ENCODE measurements at regions not wholly inside any gene's neighbourhood (a gene's known extent, or its start where the extent isn't known, plus 50 kb on each side); places are given as distances from the start of the nearest gene placed in this dataset.

GRCh38 chr2:104430852-104431251 lies 423.1 kb upstream of the POU3F3 start:
- Histone ChIP-seq H3K27me3 (no peaks in the 10 kb centered on the region), H3K9me3 (no peaks in the 10 kb centered on the region), H3K4me1 (no peaks in the 10 kb centered on the region), H3K27ac (no peak overlapping the region), H3K36me3 (no peaks in the 10 kb centered on the region), H3K4me3 (no peak overlapping the region)
- no peak for DNase-seq (ENCODE audit: extremely low spot score in 2 of 2)
- intact Hi-C loops (cut with DNase I): no loop called here
- TF ChIP-seq POLR2A (IDR thresholded peaks at IDR 0.05) (no peak), CTCF (IDR thresholded peaks at IDR 0.05) (no peak), POLR2AphosphoS5 (IDR thresholded peaks at IDR 0.05; ENCODE audit: insufficient read depth in 1 of 2, low read depth in 1 of 2) (no peak)

GRCh38 chr2:104431701-104432121 lies 422.2 kb upstream of the POU3F3 start:
- H3K9me3 ChIP-seq: no peaks in the 10 kb centered on the region
- DNase-seq (ENCODE audit: extremely low spot score in 2 of 2): no peak
- TF ChIP-seq POLR2AphosphoS5 (IDR thresholded peaks at IDR 0.05; ENCODE audit: insufficient read depth in 1 of 2, low read depth in 1 of 2): no peak
- TF ChIP-seq POLR2A (IDR thresholded peaks at IDR 0.05): no peak
- no peak for TF ChIP-seq CTCF (IDR thresholded peaks at IDR 0.05)
- no peaks in the 10 kb centered on the region for H3K27me3 ChIP-seq
- H3K36me3 ChIP-seq: no peaks in the 10 kb centered on the region
- H3K4me1 ChIP-seq: no peaks in the 10 kb centered on the region
- intact Hi-C loops (cut with DNase I): no loop called here
- H3K4me3 ChIP-seq: no peak overlapping the region
- no peak overlapping the region for H3K27ac ChIP-seq

DNA sequence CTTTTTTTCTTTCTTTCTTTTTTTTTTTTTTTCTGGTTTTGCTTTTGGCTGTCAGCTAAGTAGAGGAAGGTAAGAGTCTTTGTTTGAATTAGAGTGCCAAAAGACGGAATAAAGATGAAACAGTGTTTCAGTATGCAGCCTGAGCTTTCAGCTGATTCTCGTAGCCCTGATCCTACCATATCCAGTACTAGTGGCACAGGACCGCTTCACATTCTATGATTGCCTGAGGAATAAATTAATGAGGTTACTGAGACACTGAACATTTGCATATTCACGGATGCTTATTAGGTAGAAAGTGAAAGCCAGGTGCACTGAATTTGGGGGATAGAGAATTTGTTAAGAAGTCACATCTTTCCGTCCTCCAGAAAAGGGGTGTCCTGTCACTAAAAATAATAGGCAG lies 421.5 kb upstream of the POU3F3 start:
- Histone ChIP-seq H3K27ac (no peak overlapping the region), H3K4me3 (no peak overlapping the region), H3K9me3 (no peaks in the 10 kb centered on the region), H3K36me3 (no peaks in the 10 kb centered on the region), H3K4me1 (no peaks in the 10 kb centered on the region), H3K27me3 (no peaks in the 10 kb centered on the region)
- intact Hi-C loops (cut with DNase I): no loop called here
- TF ChIP-seq CTCF (IDR thresholded peaks at IDR 0.05) (no peak), POLR2AphosphoS5 (IDR thresholded peaks at IDR 0.05; ENCODE audit: insufficient read depth in 1 of 2, low read depth in 1 of 2) (no peak), POLR2A (IDR thresholded peaks at IDR 0.05) (no peak)
- DNase-seq (ENCODE audit: extremely low spot score in 2 of 2): no peak

GRCh38 chr2:104432991-104433390 lies 420.9 kb upstream of the POU3F3 start:
- no peak overlapping the region for H3K4me3 ChIP-seq
- H3K9me3 ChIP-seq: no peaks in the 10 kb centered on the region
- no peak for TF ChIP-seq POLR2AphosphoS5 (IDR thresholded peaks at IDR 0.05; ENCODE audit: insufficient read depth in 1 of 2, low read depth in 1 of 2)
- no peak for TF ChIP-seq CTCF (IDR thresholded peaks at IDR 0.05)
- no peak for TF ChIP-seq POLR2A (IDR thresholded peaks at IDR 0.05)
- H3K27me3 ChIP-seq: no peaks in the 10 kb centered on the region
- no peaks in the 10 kb centered on the region for H3K36me3 ChIP-seq
- intact Hi-C loops (cut with DNase I): no loop called here
- DNase-seq (ENCODE audit: extremely low spot score in 2 of 2): no peak
- no peak overlapping the region for H3K27ac ChIP-seq
- no peaks in the 10 kb centered on the region for H3K4me1 ChIP-seq

- Histone ChIP-seq H3K9me3 (no peaks in the 10 kb centered on the region), H3K4me3 (no peak overlapping the region), H3K36me3 (no peaks in the 10 kb centered on the region), H3K4me1 (no peaks in the 10 kb centered on the region), H3K27me3 (no peaks in the 10 kb centered on the region), H3K27ac (no peak overlapping the region)
- intact Hi-C loops (cut with DNase I): no loop called here
- DNase-seq (ENCODE audit: extremely low spot score in 2 of 2): no peak
- TF ChIP-seq POLR2AphosphoS5 (IDR thresholded peaks at IDR 0.05; ENCODE audit: insufficient read depth in 1 of 2, low read depth in 1 of 2) (no peak), CTCF (IDR thresholded peaks at IDR 0.05) (no peak), POLR2A (IDR thresholded peaks at IDR 0.05) (no peak)
Measured at GRCh38 chr2:104433657-104434056, 420.3 kb upstream of the POU3F3 start.
